CD4-positive, alpha-beta T cell treated with Interleukin-4 for 1 hour (primary cell): ENCODE measurements at regions not wholly inside any gene's neighbourhood (a gene's known extent, or its start where the extent isn't known, plus 50 kb on each side); places are given as distances from the start of the nearest gene placed in this dataset.
"Not testable (repeated sequence)": the region's sequence is repeated elsewhere in the genome, so short reads cannot be mapped to it uniquely, and the experiment has no call there.

Experiments used
- DNase-seq, 2 donors: peaks; one replicate each; pipeline ENCODE4 v3.0.0-alpha.2; 2020 to 2022

- no peak for DNase-seq
Measured at GRCh38 chr1:29621826-29622435, 385.6 kb downstream of the PTPRU start.

- no peak for DNase-seq
Measured at GRCh38 chr1:29620631-29621030, 384.3 kb downstream of the PTPRU start.

GRCh38 chr1:29607236-29607635 lies 370.9 kb downstream of the PTPRU start:
- no peak for DNase-seq

- not testable (repeated sequence) for DNase-seq
Measured at GRCh38 chr1:29604796-29605195, 368.5 kb downstream of the PTPRU start.

- DNase-seq: no peak
Measured at GRCh38 chr1:29603622-29604021, 367.3 kb downstream of the PTPRU start.

GRCh38 chr1:29602203-29602602 lies 365.9 kb downstream of the PTPRU start:
- DNase-seq: no peak

- no peak for DNase-seq
Measured at GRCh38 chr1:29601021-29601420, 364.7 kb downstream of the PTPRU start.

GRCh38 chr1:29599826-29600225 lies 363.5 kb downstream of the PTPRU start:
- no peak for DNase-seq

- no peak for DNase-seq
Measured at GRCh38 chr1:29599071-29599470, 362.7 kb downstream of the PTPRU start.

- DNase-seq: no peak
Measured at GRCh38 chr1:29597861-29598260, 361.5 kb downstream of the PTPRU start.

- no peak for DNase-seq
Measured at GRCh38 chr1:29593601-29594382, 357.5 kb downstream of the PTPRU start.

GRCh38 chr1:29592731-29593130 lies 356.4 kb downstream of the PTPRU start:
- no peak for DNase-seq

GRCh38 chr1:29592261-29592615 lies 355.9 kb downstream of the PTPRU start:
- no peak for DNase-seq

- no peak for DNase-seq
Measured at GRCh38 chr1:29591601-29592260, 355.4 kb downstream of the PTPRU start.

GRCh38 chr1:29590583-29591565 lies 354.6 kb downstream of the PTPRU start:
- DNase-seq: no peak

GRCh38 chr1:29589716-29590115 lies 353.4 kb downstream of the PTPRU start:
- DNase-seq: not testable (repeated sequence)

- no peak for DNase-seq
Measured at GRCh38 chr1:29586991-29587745, 350.8 kb downstream of the PTPRU start.

- DNase-seq: no peak
Measured at GRCh38 chr1:29586215-29586614, 349.9 kb downstream of the PTPRU start.

GRCh38 chr1:29585656-29586055 lies 349.3 kb downstream of the PTPRU start:
- no peak for DNase-seq

- DNase-seq: no peak
Measured at GRCh38 chr1:29585201-29585600, 348.9 kb downstream of the PTPRU start.

GRCh38 chr1:29584776-29585175 lies 348.5 kb downstream of the PTPRU start:
- DNase-seq: no peak

- DNase-seq: no peak
Measured at GRCh38 chr1:29584362-29584761, 348.0 kb downstream of the PTPRU start.
